Fibroblast of lung (primary cell): ENCODE measurements at regions not wholly inside any gene's neighbourhood (a gene's known extent, or its start where the extent isn't known, plus 50 kb on each side); places are given as distances from the start of the nearest gene placed in this dataset.

Experiments used
- DNase-seq, 2 donors: peaks; one replicate each; pipeline versions ENCODE4 v3.0.0 to v3.0.0-alpha.2; 2010; ENCODE audit warnings: low read depth in 2 of 2
- H2AFZ ChIP-seq: 2 replicates; pipeline ENCODE4 v1.5.1; 2012; ENCODE audit warnings: low read length, control low read depth, inconsistent platforms
- H3K27ac ChIP-seq: 2 replicates; pipeline ENCODE4 v1.5.1; 2011; ENCODE audit warnings: low read length, control low read depth; ENCODE audit not compliant: insufficient read depth
- H3K27me3 ChIP-seq: 2 replicates; pipeline ENCODE4 v1.5.1; 2011; ENCODE audit warnings: mild to moderate bottlenecking, low read length; ENCODE audit not compliant: control insufficient read depth, insufficient read depth
- H3K36me3 ChIP-seq: 2 replicates; pipeline ENCODE4 v1.5.1; 2011; ENCODE audit warnings: low read length; ENCODE audit not compliant: control insufficient read depth, insufficient read depth
- H3K4me1 ChIP-seq: 2 replicates; pipeline ENCODE4 v1.5.1; 2011; ENCODE audit warnings: low read length; ENCODE audit not compliant: control insufficient read depth, insufficient read depth; ENCODE audit errors: extremely low read depth
- H3K4me2 ChIP-seq: 2 replicates; pipeline ENCODE4 v1.5.1; 2011; ENCODE audit warnings: low read length, control low read depth; ENCODE audit not compliant: insufficient read depth; ENCODE audit errors: extremely low read depth
- H3K4me3 ChIP-seq, 4 experiments: fragments of 200-600 bp in 1 of 4; sonication (generic) in 1 of 4; replicated peaks in 1 of 4; 2 replicates each; pipeline ENCODE4 v1.5.1; 2011 to 2016; ENCODE audit warnings: low read length in 4 of 4, low read depth in 3 of 4, mild to moderate bottlenecking in 3 of 4, control low read depth in 2 of 4, inconsistent platforms in 1 of 4, mixed read lengths in 1 of 4; ENCODE audit not compliant: insufficient read depth in 1 of 4; ENCODE audit errors: control extremely low read depth in 1 of 4
- H3K79me2 ChIP-seq: 2 replicates; pipeline ENCODE4 v1.5.1; 2012; ENCODE audit warnings: mild to moderate bottlenecking, low read length, inconsistent platforms; ENCODE audit not compliant: control insufficient read depth, insufficient read depth
- H3K9ac ChIP-seq: 2 replicates; pipeline ENCODE4 v1.5.1; 2011; ENCODE audit warnings: mild to moderate bottlenecking, low read length, control low read depth; ENCODE audit not compliant: insufficient read depth
- H3K9me3 ChIP-seq: 2 replicates; pipeline ENCODE4 v1.5.1; 2012; ENCODE audit warnings: low read depth, low read length; ENCODE audit not compliant: control insufficient read depth, insufficient read depth
- H4K20me1 ChIP-seq: 2 replicates; pipeline ENCODE4 v1.5.1; 2011; ENCODE audit warnings: low read length; ENCODE audit not compliant: control insufficient read depth, insufficient read depth; ENCODE audit errors: extremely low read depth
- EZH2 ChIP-seq: IDR thresholded peaks from 2 replicates; pipeline ENCODE4 v1.5.1; 2012; ENCODE audit warnings: low read length, control low read depth, mild to moderate bottlenecking; ENCODE audit errors: missing control alignments
- TF ChIP-seq, protein P1 (sequence below), 2 donors: IDR thresholded peaks in 1 of 2; conservative IDR thresholded peaks in 1 of 2; 1 replicate in 1 of 2; 2 replicates in 1 of 2; pipeline ENCODE4 v1.5.1; 2011 to 2012; ENCODE audit warnings: low read length in 2 of 2, control low read depth in 1 of 2, inconsistent platforms in 1 of 2, low read depth in 1 of 2, mild to moderate bottlenecking in 1 of 2

DNA sequence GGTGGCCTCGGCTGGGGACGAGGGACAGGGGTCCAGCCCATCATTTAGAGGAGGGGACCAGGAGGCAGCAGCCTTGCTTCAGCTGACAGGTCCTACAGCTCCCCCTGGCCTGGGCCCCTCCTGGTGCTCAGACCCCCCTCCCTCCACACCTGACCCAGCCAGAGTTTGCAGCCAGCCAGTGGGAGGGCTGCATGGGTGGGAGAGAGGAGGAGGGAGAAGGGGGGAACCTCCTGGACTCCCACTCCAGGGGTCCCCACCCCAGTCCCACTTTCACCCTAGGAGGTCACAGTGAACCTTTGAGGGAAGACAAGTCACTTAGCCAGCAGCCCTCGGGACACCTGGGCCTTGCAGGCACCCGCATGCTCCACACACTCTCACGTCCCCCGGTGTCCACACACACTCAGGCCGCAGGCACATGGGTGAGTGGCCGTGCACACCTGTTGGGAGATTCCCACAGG lies 108.9 kb upstream of the ZBTB40 start:
- Histone ChIP-seq H3K4me3 (no peak overlapping the region), H4K20me1 (no peaks in the 10 kb centered on the region), H3K36me3 (no peaks in the 10 kb centered on the region), H3K27ac (no peak overlapping the region), H2AFZ (no peak overlapping the region), H3K4me2 (no peak overlapping the region), H3K27me3 (peaks cover 35% of the 10 kb centered on the region), H3K4me1 (no peaks in the 10 kb centered on the region), H3K79me2 (no peaks in the 10 kb centered on the region), H3K9me3 (no peaks in the 10 kb centered on the region), H3K9ac (no peak overlapping the region)
- no peak for DNase-seq
- no peak for TF ChIP-seq EZH2
- TF ChIP-seq, protein P1, sequence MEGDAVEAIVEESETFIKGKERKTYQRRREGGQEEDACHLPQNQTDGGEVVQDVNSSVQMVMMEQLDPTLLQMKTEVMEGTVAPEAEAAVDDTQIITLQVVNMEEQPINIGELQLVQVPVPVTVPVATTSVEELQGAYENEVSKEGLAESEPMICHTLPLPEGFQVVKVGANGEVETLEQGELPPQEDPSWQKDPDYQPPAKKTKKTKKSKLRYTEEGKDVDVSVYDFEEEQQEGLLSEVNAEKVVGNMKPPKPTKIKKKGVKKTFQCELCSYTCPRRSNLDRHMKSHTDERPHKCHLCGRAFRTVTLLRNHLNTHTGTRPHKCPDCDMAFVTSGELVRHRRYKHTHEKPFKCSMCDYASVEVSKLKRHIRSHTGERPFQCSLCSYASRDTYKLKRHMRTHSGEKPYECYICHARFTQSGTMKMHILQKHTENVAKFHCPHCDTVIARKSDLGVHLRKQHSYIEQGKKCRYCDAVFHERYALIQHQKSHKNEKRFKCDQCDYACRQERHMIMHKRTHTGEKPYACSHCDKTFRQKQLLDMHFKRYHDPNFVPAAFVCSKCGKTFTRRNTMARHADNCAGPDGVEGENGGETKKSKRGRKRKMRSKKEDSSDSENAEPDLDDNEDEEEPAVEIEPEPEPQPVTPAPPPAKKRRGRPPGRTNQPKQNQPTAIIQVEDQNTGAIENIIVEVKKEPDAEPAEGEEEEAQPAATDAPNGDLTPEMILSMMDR (conservative IDR thresholded peaks at IDR 0.05 in 1 of 2, IDR thresholded peaks at IDR 0.05 in 1 of 2; ENCODE audit: low read depth in 1 of 2, low read length in 2 of 2) = no peak

DNA sequence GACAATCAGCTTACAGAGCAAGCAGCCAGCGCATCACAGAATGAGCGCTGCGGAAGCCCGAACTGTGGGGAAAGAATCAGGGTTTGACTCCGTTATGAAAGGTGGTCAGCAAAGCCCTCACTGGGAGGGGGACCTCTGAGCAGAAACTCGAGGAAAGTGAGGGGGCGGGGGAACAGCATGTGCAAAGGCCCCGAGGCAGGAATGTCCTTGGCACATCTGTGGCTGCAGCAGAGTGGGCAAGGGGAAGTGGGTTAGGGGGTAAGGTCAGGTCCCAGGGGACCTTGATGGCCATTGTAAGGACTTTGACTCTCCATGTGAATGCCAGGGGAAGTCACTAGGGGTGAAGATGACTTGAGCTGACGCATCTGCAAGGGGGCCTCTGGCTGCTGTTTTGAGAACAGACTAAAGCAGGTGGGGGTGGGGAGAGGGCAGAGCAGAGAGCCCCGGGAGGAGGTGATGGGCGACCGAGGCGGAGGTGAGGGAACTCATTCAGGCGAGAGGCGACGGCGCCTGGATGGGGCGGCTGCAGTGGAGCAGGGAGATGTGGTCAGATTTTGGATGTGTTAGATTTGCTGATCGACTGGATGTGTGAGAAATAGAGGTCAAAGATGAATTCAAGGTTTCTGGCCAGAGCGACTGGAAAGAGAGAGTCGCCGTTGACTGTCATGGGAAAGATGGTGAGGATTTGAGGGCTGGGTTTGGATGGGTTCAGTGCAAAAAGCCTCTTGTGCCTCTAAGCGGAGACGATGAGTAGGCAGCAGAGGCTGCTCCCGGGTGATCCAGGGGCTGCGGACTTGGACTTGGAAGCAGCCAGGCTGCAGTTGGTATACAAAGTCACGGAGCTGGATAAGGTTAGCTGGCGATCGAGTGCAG lies 108.0 kb upstream of the ZBTB40 start:
- Histone ChIP-seq H3K79me2 (no peaks in the 10 kb centered on the region), H3K4me2 (no peak overlapping the region), H3K9me3 (no peaks in the 10 kb centered on the region), H4K20me1 (no peaks in the 10 kb centered on the region), H2AFZ (no peak overlapping the region), H3K27me3 (peaks cover 35% of the 10 kb centered on the region), H3K9ac (no peak overlapping the region), H3K4me1 (no peaks in the 10 kb centered on the region), H3K4me3 (no peak overlapping the region), H3K27ac (no peak overlapping the region), H3K36me3 (no peaks in the 10 kb centered on the region)
- TF ChIP-seq, protein P1 (conservative IDR thresholded peaks at IDR 0.05 in 1 of 2, IDR thresholded peaks at IDR 0.05 in 1 of 2; ENCODE audit: low read depth in 1 of 2, low read length in 2 of 2) = no peak
- no peak for TF ChIP-seq EZH2
- DNase-seq = no peak

DNA sequence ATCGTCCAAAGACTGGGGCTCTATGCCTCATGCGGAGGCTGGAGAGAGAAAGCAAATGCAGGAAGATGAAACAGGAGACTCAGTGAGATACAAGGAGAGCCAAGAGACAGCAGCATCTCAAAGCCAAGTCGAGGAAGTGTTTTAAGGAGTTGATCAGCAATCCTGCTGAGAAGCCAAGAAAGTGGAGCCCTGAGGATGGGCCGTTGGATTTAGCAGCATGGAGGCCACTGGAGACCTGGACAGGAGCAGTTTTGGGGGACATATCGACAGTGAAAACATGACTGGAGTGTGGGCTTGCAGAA lies 107.4 kb upstream of the ZBTB40 start:
- Histone ChIP-seq H3K27ac (no peak overlapping the region), H3K9ac (no peak overlapping the region), H3K79me2 (no peaks in the 10 kb centered on the region), H3K36me3 (no peaks in the 10 kb centered on the region), H4K20me1 (no peaks in the 10 kb centered on the region), H3K27me3 (peaks cover 36% of the 10 kb centered on the region), H3K4me2 (no peak overlapping the region), H2AFZ (no peak overlapping the region), H3K4me3 (no peak overlapping the region), H3K9me3 (no peaks in the 10 kb centered on the region), H3K4me1 (no peaks in the 10 kb centered on the region)
- TF ChIP-seq EZH2 = no peak
- TF ChIP-seq, protein P1 (conservative IDR thresholded peaks at IDR 0.05 in 1 of 2, IDR thresholded peaks at IDR 0.05 in 1 of 2; ENCODE audit: low read depth in 1 of 2, low read length in 2 of 2) = no peak
- no peak for DNase-seq
